ENCODE measurements at regions not wholly inside any gene's neighbourhood (a gene's known extent, or its start where the extent isn't known, plus 50 kb on each side); places are given as distances from the start of the nearest gene placed in this dataset.

DNA sequence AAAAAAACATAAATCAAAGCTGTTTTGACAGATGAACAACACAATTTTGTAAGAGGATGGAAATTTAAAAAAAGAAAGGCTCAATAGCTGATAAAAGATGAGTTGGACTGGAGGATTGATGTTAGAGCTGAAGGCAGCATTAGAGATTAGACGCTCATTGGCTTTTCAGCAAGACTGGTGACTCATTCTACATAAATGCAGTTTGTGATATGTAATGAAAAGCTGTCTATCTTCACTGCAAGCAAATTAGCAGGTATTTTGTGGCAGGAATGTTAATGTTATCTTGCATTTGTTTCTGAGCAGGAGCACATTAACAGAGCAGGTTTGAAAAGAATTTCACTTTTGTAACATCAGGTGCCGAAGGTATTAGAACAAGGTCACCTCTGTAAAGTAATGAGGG is 442.7 kb upstream of the NOVA1 start:
- H3K27me3 ChIP-seq (ENCODE audit: insufficient read depth, low read length), result no peaks in the 10 kb centered on the region
- no peaks in the 10 kb centered on the region for H3K36me3 ChIP-seq (ENCODE audit: insufficient read depth, low read length)
- no peaks in the 10 kb centered on the region for H3K79me2 ChIP-seq (ENCODE audit: control insufficient read depth, insufficient read depth, low read length, unreplicated experiment)
- no peak overlapping the region for H3K27ac ChIP-seq (ENCODE audit: low read depth, low read length)
- H2AFZ ChIP-seq (ENCODE audit: low read length, unreplicated experiment), result no peak overlapping the region
- H3K4me1 ChIP-seq (ENCODE audit: control insufficient read depth, insufficient read depth, low read length, unreplicated experiment), result no peaks in the 10 kb centered on the region
- no peak overlapping the region for H3K4me3 ChIP-seq (ENCODE audit: low read depth, low read length)

DNA sequence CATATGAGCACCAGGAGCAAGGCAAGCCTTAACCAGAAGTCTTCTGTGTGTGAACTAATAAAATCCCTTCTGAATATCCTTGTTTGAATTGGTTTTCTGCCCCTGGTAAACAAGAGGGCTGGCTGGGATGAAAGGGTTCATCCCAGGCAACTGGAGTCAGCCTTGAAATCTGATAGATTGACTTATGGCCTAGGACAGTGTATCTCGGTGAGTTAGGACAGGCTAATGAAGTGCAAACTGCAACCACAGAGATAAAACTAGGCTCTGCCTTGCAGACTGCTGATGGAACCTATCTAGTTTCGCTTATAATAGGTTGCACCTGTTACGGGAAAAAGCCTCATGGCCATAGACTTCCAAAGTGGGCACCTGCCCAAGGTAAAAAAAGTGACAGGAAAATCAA is 451.9 kb upstream of the NOVA1 start:
- Histone ChIP-seq H3K79me2 (ENCODE audit: control insufficient read depth, insufficient read depth, low read length, unreplicated experiment) (no peaks in the 10 kb centered on the region), H2AFZ (ENCODE audit: low read length, unreplicated experiment) (no peak overlapping the region), H3K4me3 (ENCODE audit: low read depth, low read length) (no peak overlapping the region), H3K27me3 (ENCODE audit: insufficient read depth, low read length) (no peaks in the 10 kb centered on the region), H3K27ac (ENCODE audit: low read depth, low read length) (no peak overlapping the region), H3K4me1 (ENCODE audit: control insufficient read depth, insufficient read depth, low read length, unreplicated experiment) (no peaks in the 10 kb centered on the region), H3K36me3 (ENCODE audit: insufficient read depth, low read length) (no peaks in the 10 kb centered on the region)

DNA sequence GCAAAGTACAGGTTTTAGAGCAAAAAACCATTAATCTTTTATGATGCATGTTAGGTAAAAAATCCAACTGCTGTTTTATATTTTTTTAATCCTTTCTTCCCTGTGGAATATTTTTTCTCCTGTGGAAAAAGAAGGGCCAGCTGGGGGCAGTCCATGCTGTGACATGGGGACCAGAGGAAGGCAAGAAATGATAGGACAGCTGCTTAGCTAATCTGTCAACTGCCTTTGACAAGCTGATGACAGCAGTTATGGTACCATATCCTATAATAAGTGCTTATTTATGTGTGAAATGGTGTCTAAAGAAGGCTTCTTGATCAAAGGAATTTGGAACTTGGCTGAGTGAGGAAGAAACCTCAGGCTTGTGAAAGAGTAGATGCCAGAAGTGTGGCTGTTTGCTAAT is 452.4 kb upstream of the NOVA1 start:
- no peak overlapping the region for H3K27ac ChIP-seq (ENCODE audit: low read depth, low read length)

DNA sequence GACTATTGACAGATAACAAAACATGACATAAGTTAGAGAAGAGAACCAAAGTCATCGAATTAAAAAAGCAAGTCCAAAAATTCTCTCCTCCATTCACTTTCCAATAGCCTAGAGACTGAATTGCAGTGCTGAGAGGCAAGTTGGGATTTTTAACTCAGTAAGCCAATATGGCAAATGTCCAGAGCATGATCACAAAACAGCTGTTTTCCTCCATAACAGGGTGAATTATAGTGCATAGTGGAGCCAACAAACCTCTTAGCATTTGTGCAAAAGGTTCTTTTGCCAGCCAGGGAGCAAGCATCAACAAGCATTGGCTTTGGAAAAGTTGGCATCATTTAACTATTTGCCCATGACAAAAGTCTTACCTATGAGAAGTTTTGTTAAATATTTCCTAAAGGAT is 458.8 kb upstream of the NOVA1 start:
- no peak overlapping the region for H2AFZ ChIP-seq (ENCODE audit: low read length, unreplicated experiment)
- H3K36me3 ChIP-seq (ENCODE audit: insufficient read depth, low read length), result no peaks in the 10 kb centered on the region
- H3K27me3 ChIP-seq (ENCODE audit: insufficient read depth, low read length), result no peaks in the 10 kb centered on the region
- H3K4me1 ChIP-seq (ENCODE audit: control insufficient read depth, insufficient read depth, low read length, unreplicated experiment), result no peaks in the 10 kb centered on the region
- H3K4me3 ChIP-seq (ENCODE audit: low read depth, low read length), result no peak overlapping the region
- H3K27ac ChIP-seq (ENCODE audit: low read depth, low read length), result no peak overlapping the region
- H3K79me2 ChIP-seq (ENCODE audit: control insufficient read depth, insufficient read depth, low read length, unreplicated experiment), result no peaks in the 10 kb centered on the region

More for the DNA sequence above, 452.4 kb upstream of the NOVA1 start:
- Histone ChIP-seq H3K27me3 (ENCODE audit: insufficient read depth, low read length) (no peaks in the 10 kb centered on the region), H3K79me2 (ENCODE audit: control insufficient read depth, insufficient read depth, low read length, unreplicated experiment) (no peaks in the 10 kb centered on the region), H2AFZ (ENCODE audit: low read length, unreplicated experiment) (no peak overlapping the region), H3K4me1 (ENCODE audit: control insufficient read depth, insufficient read depth, low read length, unreplicated experiment) (no peaks in the 10 kb centered on the region), H3K4me3 (ENCODE audit: low read depth, low read length) (no peak overlapping the region), H3K36me3 (ENCODE audit: insufficient read depth, low read length) (no peaks in the 10 kb centered on the region)

DNA sequence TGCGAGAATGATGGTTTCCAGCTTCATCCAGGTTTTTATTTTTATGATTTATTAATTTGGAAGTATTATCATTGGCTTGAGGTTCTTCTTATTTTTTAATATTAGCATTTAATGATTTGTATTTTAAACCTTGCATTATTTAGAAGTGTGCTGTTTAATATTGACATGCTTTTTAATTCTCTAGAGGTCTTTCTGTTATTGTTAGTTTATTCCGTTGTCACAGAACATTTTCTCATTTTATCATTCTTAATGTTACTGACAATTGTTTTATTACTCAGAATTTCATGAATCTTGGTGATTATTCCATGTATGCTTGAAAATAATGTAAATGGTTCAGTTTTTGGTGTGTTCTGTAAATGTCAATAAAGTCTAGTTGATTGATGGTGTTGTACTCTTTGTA is 463.5 kb upstream of the NOVA1 start:
- Histone ChIP-seq H3K4me1 (ENCODE audit: control insufficient read depth, insufficient read depth, low read length, unreplicated experiment) (no peaks in the 10 kb centered on the region), H2AFZ (ENCODE audit: low read length, unreplicated experiment) (no peak overlapping the region), H3K27me3 (ENCODE audit: insufficient read depth, low read length) (no peaks in the 10 kb centered on the region), H3K79me2 (ENCODE audit: control insufficient read depth, insufficient read depth, low read length, unreplicated experiment) (no peaks in the 10 kb centered on the region), H3K27ac (ENCODE audit: low read depth, low read length) (no peak overlapping the region), H3K4me3 (ENCODE audit: low read depth, low read length) (no peak overlapping the region), H3K36me3 (ENCODE audit: insufficient read depth, low read length) (no peaks in the 10 kb centered on the region)

DNA sequence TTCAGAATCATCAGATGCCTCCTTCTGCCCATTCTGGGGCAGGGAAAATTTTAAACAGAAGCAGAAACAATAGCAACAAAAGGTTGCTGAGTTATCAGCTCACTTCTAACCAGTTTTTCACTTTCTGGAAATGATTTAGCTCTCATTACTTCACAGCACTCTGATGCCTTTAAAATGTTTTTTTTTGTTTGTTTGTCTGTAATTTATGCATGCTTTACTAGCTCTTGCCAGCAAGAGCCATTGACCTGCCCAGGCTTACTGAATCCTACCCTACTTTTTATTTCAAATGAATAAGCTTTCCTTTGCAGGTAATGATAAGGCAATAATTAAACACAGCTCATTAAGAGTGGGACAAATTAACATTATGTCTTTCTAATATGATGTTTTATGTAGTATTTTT is 466.1 kb upstream of the NOVA1 start:
- Histone ChIP-seq H3K4me3 (ENCODE audit: low read depth, low read length) (no peak overlapping the region), H2AFZ (ENCODE audit: low read length, unreplicated experiment) (no peak overlapping the region), H3K79me2 (ENCODE audit: control insufficient read depth, insufficient read depth, low read length, unreplicated experiment) (no peaks in the 10 kb centered on the region), H3K27me3 (ENCODE audit: insufficient read depth, low read length) (no peaks in the 10 kb centered on the region), H3K4me1 (ENCODE audit: control insufficient read depth, insufficient read depth, low read length, unreplicated experiment) (no peaks in the 10 kb centered on the region), H3K36me3 (ENCODE audit: insufficient read depth, low read length) (no peaks in the 10 kb centered on the region), H3K27ac (ENCODE audit: low read depth, low read length) (no peak overlapping the region)

DNA sequence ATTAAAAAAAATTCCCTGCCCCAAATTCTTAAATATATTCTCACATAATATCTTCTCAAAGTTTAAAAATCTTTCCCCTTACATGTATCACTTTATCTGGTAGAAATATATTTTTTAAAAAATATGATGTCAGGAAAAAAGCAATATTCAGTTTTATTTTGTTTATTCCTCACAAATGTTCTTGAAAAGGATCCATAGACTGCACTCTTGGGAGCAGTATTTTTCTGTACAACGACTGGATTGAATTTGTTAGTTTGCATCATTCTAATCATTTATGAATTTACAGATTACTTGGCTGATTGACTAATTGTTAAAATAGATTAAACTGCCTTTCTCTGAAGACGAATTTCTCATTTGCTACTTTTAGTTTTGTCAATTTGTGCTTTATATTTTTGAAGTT is 468.1 kb upstream of the NOVA1 start:
- no peak overlapping the region for H3K4me3 ChIP-seq (ENCODE audit: low read depth, low read length)
- no peaks in the 10 kb centered on the region for H3K27me3 ChIP-seq (ENCODE audit: insufficient read depth, low read length)
- no peaks in the 10 kb centered on the region for H3K36me3 ChIP-seq (ENCODE audit: insufficient read depth, low read length)
- H3K4me1 ChIP-seq (ENCODE audit: control insufficient read depth, insufficient read depth, low read length, unreplicated experiment), result no peaks in the 10 kb centered on the region
- H2AFZ ChIP-seq (ENCODE audit: low read length, unreplicated experiment), result no peak overlapping the region
- no peaks in the 10 kb centered on the region for H3K79me2 ChIP-seq (ENCODE audit: control insufficient read depth, insufficient read depth, low read length, unreplicated experiment)
- no peak overlapping the region for H3K27ac ChIP-seq (ENCODE audit: low read depth, low read length)

DNA sequence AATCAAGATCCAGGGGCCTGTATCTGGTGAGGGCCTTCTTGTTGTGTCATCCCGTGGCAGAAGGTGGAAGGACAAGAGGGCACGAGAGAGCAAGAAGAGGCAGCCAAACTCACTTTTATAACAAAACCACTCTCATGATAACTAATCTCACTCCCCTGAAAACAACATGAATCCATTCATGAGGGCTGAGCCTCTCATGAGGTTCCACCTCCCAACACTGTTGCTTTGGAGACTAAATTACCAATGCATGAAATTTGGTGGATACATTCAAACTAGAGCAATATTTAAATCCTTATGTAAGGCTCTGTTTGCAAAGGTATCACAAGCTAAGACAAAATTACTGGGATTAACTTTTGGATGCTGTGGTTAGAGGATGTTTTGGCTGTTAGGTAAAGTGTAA is 470.1 kb upstream of the NOVA1 start:
- H3K27ac ChIP-seq (ENCODE audit: low read depth, low read length), result no peak overlapping the region
- no peaks in the 10 kb centered on the region for H3K36me3 ChIP-seq (ENCODE audit: insufficient read depth, low read length)
- H3K79me2 ChIP-seq (ENCODE audit: control insufficient read depth, insufficient read depth, low read length, unreplicated experiment), result no peaks in the 10 kb centered on the region
- H3K4me1 ChIP-seq (ENCODE audit: control insufficient read depth, insufficient read depth, low read length, unreplicated experiment), result no peaks in the 10 kb centered on the region
- H2AFZ ChIP-seq (ENCODE audit: low read length, unreplicated experiment), result no peak overlapping the region
- no peak overlapping the region for H3K4me3 ChIP-seq (ENCODE audit: low read depth, low read length)
- no peaks in the 10 kb centered on the region for H3K27me3 ChIP-seq (ENCODE audit: insufficient read depth, low read length)

DNA sequence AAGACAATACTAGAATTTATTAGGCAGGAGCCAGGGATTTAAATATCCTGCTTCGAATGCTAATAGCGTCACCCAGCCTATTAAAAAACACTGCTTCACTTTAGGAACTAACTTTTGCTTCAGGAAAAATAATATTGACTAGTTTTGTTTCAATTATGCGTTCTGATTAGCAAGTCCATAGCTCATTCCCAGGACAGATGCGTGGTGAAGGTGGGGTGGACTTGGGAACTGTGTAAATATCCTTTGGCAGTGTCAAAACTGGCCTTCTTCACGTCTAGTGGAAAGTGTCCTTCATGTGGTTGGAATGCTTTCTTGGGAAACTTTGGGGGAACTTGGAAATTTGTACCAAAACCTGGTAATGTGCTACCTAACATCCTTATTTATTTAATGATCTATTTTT is 474.8 kb upstream of the NOVA1 start:
- no peak overlapping the region for H2AFZ ChIP-seq (ENCODE audit: low read length, unreplicated experiment)
- no peak overlapping the region for H3K27ac ChIP-seq (ENCODE audit: low read depth, low read length)
- H3K27me3 ChIP-seq (ENCODE audit: insufficient read depth, low read length), result no peaks in the 10 kb centered on the region
- no peaks in the 10 kb centered on the region for H3K79me2 ChIP-seq (ENCODE audit: control insufficient read depth, insufficient read depth, low read length, unreplicated experiment)
- H3K36me3 ChIP-seq (ENCODE audit: insufficient read depth, low read length), result no peaks in the 10 kb centered on the region
- no peaks in the 10 kb centered on the region for H3K4me1 ChIP-seq (ENCODE audit: control insufficient read depth, insufficient read depth, low read length, unreplicated experiment)
- H3K4me3 ChIP-seq (ENCODE audit: low read depth, low read length), result no peak overlapping the region

DNA sequence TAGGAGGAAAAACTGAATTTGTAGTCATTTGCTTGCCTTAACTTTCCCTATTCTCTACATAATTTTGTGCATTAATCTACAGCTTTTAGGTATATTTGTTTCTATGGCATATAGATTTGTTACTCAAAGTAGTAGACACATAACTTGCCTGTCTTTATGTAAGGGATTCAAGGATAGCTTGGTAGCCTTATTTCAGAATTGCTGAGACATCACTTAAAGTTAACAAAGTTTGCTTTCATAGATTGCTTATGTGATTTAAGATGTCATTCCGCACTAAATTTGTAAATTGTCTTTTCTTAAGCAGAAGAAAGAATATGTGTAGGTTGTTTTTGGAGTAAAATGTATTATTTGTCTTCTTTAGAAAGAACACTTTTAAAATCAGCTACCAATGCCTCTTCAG is 477.7 kb upstream of the NOVA1 start:
- no peaks in the 10 kb centered on the region for H3K36me3 ChIP-seq (ENCODE audit: insufficient read depth, low read length)
- no peak overlapping the region for H2AFZ ChIP-seq (ENCODE audit: low read length, unreplicated experiment)
- no peaks in the 10 kb centered on the region for H3K27me3 ChIP-seq (ENCODE audit: insufficient read depth, low read length)
- H3K4me1 ChIP-seq (ENCODE audit: control insufficient read depth, insufficient read depth, low read length, unreplicated experiment), result no peaks in the 10 kb centered on the region
- no peak overlapping the region for H3K27ac ChIP-seq (ENCODE audit: low read depth, low read length)
- H3K4me3 ChIP-seq (ENCODE audit: low read depth, low read length), result no peak overlapping the region
- no peaks in the 10 kb centered on the region for H3K79me2 ChIP-seq (ENCODE audit: control insufficient read depth, insufficient read depth, low read length, unreplicated experiment)

DNA sequence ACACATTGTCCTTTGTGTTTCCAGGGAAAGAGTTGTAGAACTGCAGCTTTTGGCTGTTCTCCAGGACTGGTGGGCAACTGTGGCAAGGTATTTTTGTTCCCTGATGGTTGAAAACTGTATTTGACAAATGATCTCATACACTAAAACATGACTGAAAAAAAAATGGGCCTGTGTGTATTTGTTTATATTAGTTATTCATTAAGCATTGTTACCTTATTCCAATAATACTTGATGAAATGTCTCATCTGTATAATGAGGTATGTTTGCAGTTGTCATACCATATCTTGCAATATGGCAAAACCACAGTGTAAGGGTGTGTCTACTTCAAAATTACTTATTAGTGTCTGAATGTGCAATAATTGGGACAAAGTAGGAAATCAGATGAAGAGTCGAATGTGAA is 479.4 kb upstream of the NOVA1 start:
- Histone ChIP-seq H3K27me3 (ENCODE audit: insufficient read depth, low read length) (no peaks in the 10 kb centered on the region), H2AFZ (ENCODE audit: low read length, unreplicated experiment) (no peak overlapping the region), H3K79me2 (ENCODE audit: control insufficient read depth, insufficient read depth, low read length, unreplicated experiment) (no peaks in the 10 kb centered on the region), H3K27ac (ENCODE audit: low read depth, low read length) (no peak overlapping the region), H3K4me3 (ENCODE audit: low read depth, low read length) (no peak overlapping the region), H3K36me3 (ENCODE audit: insufficient read depth, low read length) (no peaks in the 10 kb centered on the region), H3K4me1 (ENCODE audit: control insufficient read depth, insufficient read depth, low read length, unreplicated experiment) (no peaks in the 10 kb centered on the region)

DNA sequence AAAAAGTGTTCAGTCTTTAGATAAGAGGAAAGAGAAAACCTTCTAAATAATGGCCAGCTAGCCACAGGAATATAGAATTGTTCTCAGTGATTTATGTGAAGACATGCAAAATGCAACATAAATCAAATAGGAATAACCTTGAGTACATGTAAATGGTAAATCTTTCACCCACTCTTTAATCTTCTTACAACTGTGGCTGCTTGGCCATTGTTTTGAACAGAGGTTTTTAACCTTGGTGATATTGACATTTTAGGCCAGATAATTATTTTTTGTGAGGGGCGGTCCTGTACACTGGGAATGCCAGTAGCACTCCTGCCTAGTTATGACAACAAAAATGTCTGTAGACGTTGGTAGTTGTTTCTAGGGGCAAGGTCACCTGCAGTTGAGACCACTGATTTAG is 479.9 kb upstream of the NOVA1 start:
- Histone ChIP-seq H3K27ac (ENCODE audit: low read depth, low read length) (no peak overlapping the region), H3K79me2 (ENCODE audit: control insufficient read depth, insufficient read depth, low read length, unreplicated experiment) (no peaks in the 10 kb centered on the region), H3K36me3 (ENCODE audit: insufficient read depth, low read length) (no peaks in the 10 kb centered on the region), H3K4me1 (ENCODE audit: control insufficient read depth, insufficient read depth, low read length, unreplicated experiment) (no peaks in the 10 kb centered on the region), H3K4me3 (ENCODE audit: low read depth, low read length) (no peak overlapping the region), H3K27me3 (ENCODE audit: insufficient read depth, low read length) (no peaks in the 10 kb centered on the region), H2AFZ (ENCODE audit: low read length, unreplicated experiment) (no peak overlapping the region)

Data from ACC112 (cell line).